ENCODE measurements at regions not wholly inside any gene's neighbourhood (a gene's known extent, or its start where the extent isn't known, plus 50 kb on each side); places are given as distances from the start of the nearest gene placed in this dataset.

DNA sequence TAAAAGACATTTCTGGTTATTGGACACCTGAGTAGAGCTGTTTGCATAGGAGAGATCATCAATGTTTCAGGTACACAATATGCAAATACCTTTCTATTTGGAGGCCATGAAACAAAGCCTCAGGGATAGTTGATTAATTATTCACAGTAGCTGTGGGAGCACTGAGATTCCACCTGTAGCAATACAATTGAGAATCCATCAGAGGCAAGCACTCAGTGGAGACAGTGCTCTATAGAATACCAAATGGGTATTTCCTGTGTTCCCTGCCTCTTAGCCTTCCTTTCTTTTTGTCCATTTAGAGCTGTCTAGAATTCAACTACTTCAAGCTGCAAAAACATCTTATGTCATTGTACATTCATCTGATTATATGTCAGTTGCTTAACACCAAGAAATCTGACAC is 1754.0 kb upstream of the ACO1 start:
- TF ChIP-seq CTCF (IDR thresholded peaks at IDR 0.05), result no peak
- TF ChIP-seq POLR2A (IDR thresholded peaks at IDR 0.05), result no peak
